ENCODE measurements at regions not wholly inside any gene's neighbourhood (a gene's known extent, or its start where the extent isn't known, plus 50 kb on each side); places are given as distances from the start of the nearest gene placed in this dataset.

GRCh38 chr12:39240587-39240986 is 202.3 kb downstream of the KIF21A start:
- Histone ChIP-seq H3K36me3 (ENCODE audit: control insufficient read depth in 4 of 4, insufficient read depth in 3 of 4, low read depth in 1 of 4, low read length in 3 of 4) (no peaks in the 10 kb centered on the region), H3K27me3 (ENCODE audit: control insufficient read depth in 4 of 4, insufficient read depth in 4 of 4, low read length in 3 of 4) (peaks cover 0 to 2% (median 0%) of the 10 kb centered on the region in 4 donors), H3K27ac (ENCODE audit: low read depth in 1 of 2, low read length in 2 of 2) (no peak overlapping the region), H3K4me3 (ENCODE audit: low read depth in 1 of 3, low read length in 3 of 3) (no peak overlapping the region), H3K9me3 (ENCODE audit: control insufficient read depth in 4 of 4, low read length in 3 of 4) (no peaks in the 10 kb centered on the region), H3K9ac (ENCODE audit: low read depth in 1 of 2, low read length in 2 of 2) (no peak overlapping the region), H3K4me1 (ENCODE audit: control insufficient read depth in 4 of 4, insufficient read depth in 4 of 4, low read length in 3 of 4) (no peaks in the 10 kb centered on the region)
- 16% methylated on average over 1 of the region's 1 CpG for WGBS
- no peak for DNase-seq (ENCODE audit: low spot score)
- no peak for TF ChIP-seq YY1 (IDR thresholded peaks at IDR 0.05)
- no peak for TF ChIP-seq JUND (IDR thresholded peaks at IDR 0.05)
- TF ChIP-seq FOXA1 (IDR thresholded peaks at IDR 0.05): no peak
- TF ChIP-seq, protein P1, sequence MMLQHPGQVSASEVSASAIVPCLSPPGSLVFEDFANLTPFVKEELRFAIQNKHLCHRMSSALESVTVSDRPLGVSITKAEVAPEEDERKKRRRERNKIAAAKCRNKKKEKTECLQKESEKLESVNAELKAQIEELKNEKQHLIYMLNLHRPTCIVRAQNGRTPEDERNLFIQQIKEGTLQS (IDR thresholded peaks at IDR 0.05): no peak
- TF ChIP-seq HNF4G (IDR thresholded peaks at IDR 0.05): no peak
- no peak for TF ChIP-seq SP1 (IDR thresholded peaks at IDR 0.05)
- TF ChIP-seq FOXA2 (IDR thresholded peaks at IDR 0.05): no peak
- TF ChIP-seq GABPA (IDR thresholded peaks at IDR 0.05 in 1 of 2, conservative IDR thresholded peaks at IDR 0.05 in 1 of 2): no peak
- no peak for TF ChIP-seq REST (IDR thresholded peaks at IDR 0.05)
- no peak for TF ChIP-seq RAD21 (IDR thresholded peaks at IDR 0.05)
- TF ChIP-seq RXRA (IDR thresholded peaks at IDR 0.05): no peak
- TF ChIP-seq, protein P2, sequence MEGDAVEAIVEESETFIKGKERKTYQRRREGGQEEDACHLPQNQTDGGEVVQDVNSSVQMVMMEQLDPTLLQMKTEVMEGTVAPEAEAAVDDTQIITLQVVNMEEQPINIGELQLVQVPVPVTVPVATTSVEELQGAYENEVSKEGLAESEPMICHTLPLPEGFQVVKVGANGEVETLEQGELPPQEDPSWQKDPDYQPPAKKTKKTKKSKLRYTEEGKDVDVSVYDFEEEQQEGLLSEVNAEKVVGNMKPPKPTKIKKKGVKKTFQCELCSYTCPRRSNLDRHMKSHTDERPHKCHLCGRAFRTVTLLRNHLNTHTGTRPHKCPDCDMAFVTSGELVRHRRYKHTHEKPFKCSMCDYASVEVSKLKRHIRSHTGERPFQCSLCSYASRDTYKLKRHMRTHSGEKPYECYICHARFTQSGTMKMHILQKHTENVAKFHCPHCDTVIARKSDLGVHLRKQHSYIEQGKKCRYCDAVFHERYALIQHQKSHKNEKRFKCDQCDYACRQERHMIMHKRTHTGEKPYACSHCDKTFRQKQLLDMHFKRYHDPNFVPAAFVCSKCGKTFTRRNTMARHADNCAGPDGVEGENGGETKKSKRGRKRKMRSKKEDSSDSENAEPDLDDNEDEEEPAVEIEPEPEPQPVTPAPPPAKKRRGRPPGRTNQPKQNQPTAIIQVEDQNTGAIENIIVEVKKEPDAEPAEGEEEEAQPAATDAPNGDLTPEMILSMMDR (IDR thresholded peaks at IDR 0.05; ENCODE audit: low read depth, low read length, missing input control): no peak
- TF ChIP-seq MAX (IDR thresholded peaks at IDR 0.05): no peak
- TF ChIP-seq TAF1 (conservative IDR thresholded peaks at IDR 0.05): no peak
- TF ChIP-seq EGR1 (IDR thresholded peaks at IDR 0.05; ENCODE audit: low read depth in 2 of 2): no peak
- TF ChIP-seq NR2F2 (IDR thresholded peaks at IDR 0.05): no peak

- no peaks in the 10 kb centered on the region for H3K4me1 ChIP-seq (ENCODE audit: control insufficient read depth in 4 of 4, insufficient read depth in 4 of 4, low read length in 3 of 4)
- H3K27ac ChIP-seq (ENCODE audit: low read depth in 1 of 2, low read length in 2 of 2): no peak overlapping the region
- H3K9ac ChIP-seq (ENCODE audit: low read depth in 1 of 2, low read length in 2 of 2): no peak overlapping the region
- H3K4me3 ChIP-seq (ENCODE audit: low read depth in 1 of 3, low read length in 3 of 3): no peak overlapping the region
- no peaks in the 10 kb centered on the region for H3K9me3 ChIP-seq (ENCODE audit: control insufficient read depth in 4 of 4, low read length in 3 of 4)
- H3K36me3 ChIP-seq (ENCODE audit: control insufficient read depth in 4 of 4, insufficient read depth in 3 of 4, low read depth in 1 of 4, low read length in 3 of 4): no peaks in the 10 kb centered on the region
- 56% methylated on average over 5 of the region's 5 CpGs for WGBS
- peaks cover 0 to 2% (median 0%) of the 10 kb centered on the region in 4 donors for H3K27me3 ChIP-seq (ENCODE audit: control insufficient read depth in 4 of 4, insufficient read depth in 4 of 4, low read length in 3 of 4)
- TF ChIP-seq, protein P1 (IDR thresholded peaks at IDR 0.05): no peak
- no peak for TF ChIP-seq MAX (IDR thresholded peaks at IDR 0.05)
- no peak for TF ChIP-seq HNF4G (IDR thresholded peaks at IDR 0.05)
- no peak for TF ChIP-seq REST (IDR thresholded peaks at IDR 0.05)
- no peak for TF ChIP-seq HNF4A (conservative IDR thresholded peaks at IDR 0.05)
- TF ChIP-seq, protein P2 (IDR thresholded peaks at IDR 0.05; ENCODE audit: low read depth, low read length, missing input control): no peak
- TF ChIP-seq YY1 (IDR thresholded peaks at IDR 0.05): no peak
- TF ChIP-seq GABPA (IDR thresholded peaks at IDR 0.05 in 1 of 2, conservative IDR thresholded peaks at IDR 0.05 in 1 of 2): no peak
- no peak for TF ChIP-seq SP1 (IDR thresholded peaks at IDR 0.05)
- no peak for TF ChIP-seq NR2F2 (IDR thresholded peaks at IDR 0.05)
- no peak for DNase-seq (ENCODE audit: low spot score)
Measured at GRCh38 chr12:39239490-39240486, 203.1 kb downstream of the KIF21A start.

Measured in liver (tissue), 8 donors.